ENCODE measurements at regions not wholly inside any gene's neighbourhood (a gene's known extent, or its start where the extent isn't known, plus 50 kb on each side); places are given as distances from the start of the nearest gene placed in this dataset.
"Not testable (repeated sequence)": the region's sequence is repeated elsewhere in the genome, so short reads cannot be mapped to it uniquely, and the experiment has no call there.

GRCh38 chr5:142522983-142523382 is 162.9 kb downstream of the FGF1 start:
- TF ChIP-seq CTCF (IDR thresholded peaks at IDR 0.05): no peak
- intact Hi-C loops (cut with micrococcal nuclease): no loop called here
- Mint-ChIP-seq H3K4me1 (peaks cover 10% of the 10 kb centered on the region), H3K4me3 (no peak overlapping the region), H3K27me3 (peaks cover 11% of the 10 kb centered on the region), H3K36me3 (ENCODE audit: low read depth) (no peaks in the 10 kb centered on the region), H3K27ac (no peak overlapping the region), H3K9me3 (no peaks in the 10 kb centered on the region)
- ATAC-seq (ENCODE audit: low read depth) (no peak), DNase-seq (no peak)
- ChIA-PET CTCF (no interaction called here), POLR2A (no interaction called here)

GRCh38 chr5:142521706-142522105 is 164.2 kb downstream of the FGF1 start:
- H3K27ac Mint-ChIP-seq: no peak overlapping the region
- intact Hi-C loops (cut with micrococcal nuclease): no loop called here
- H3K4me3 Mint-ChIP-seq: no peak overlapping the region
- H3K36me3 Mint-ChIP-seq (ENCODE audit: low read depth): peaks cover 2% of the 10 kb centered on the region
- peaks cover 4% of the 10 kb centered on the region for H3K9me3 Mint-ChIP-seq
- no peak for ATAC-seq (ENCODE audit: low read depth)
- ChIA-PET CTCF (no interaction called here), POLR2A (no interaction called here)
- no peak for TF ChIP-seq CTCF (IDR thresholded peaks at IDR 0.05)
- H3K4me1 Mint-ChIP-seq: no peaks in the 10 kb centered on the region
- H3K27me3 Mint-ChIP-seq: peaks cover 11% of the 10 kb centered on the region
- DNase-seq: no peak

GRCh38 chr5:142520885-142521284 is 165.0 kb downstream of the FGF1 start:
- intact Hi-C loops (cut with micrococcal nuclease): no loop called here

GRCh38 chr5:142519913-142520312 is 166.0 kb downstream of the FGF1 start:
- H3K27ac Mint-ChIP-seq; DNase-seq; intact Hi-C loops (cut with micrococcal nuclease); H3K9me3 Mint-ChIP-seq; POLR2A ChIA-PET; CTCF ChIA-PET; H3K4me1 Mint-ChIP-seq; H3K4me3 Mint-ChIP-seq; ATAC-seq (ENCODE audit: low read depth); H3K36me3 Mint-ChIP-seq (ENCODE audit: low read depth): not testable (repeated sequence)
- peaks cover 11% of the 10 kb centered on the region for H3K27me3 Mint-ChIP-seq

More at GRCh38 chr5:142520885-142521284, 165.0 kb downstream of the FGF1 start:
- DNase-seq (no peak), ATAC-seq (ENCODE audit: low read depth) (no peak)
- ChIA-PET CTCF (no interaction called here), POLR2A (no interaction called here)
- Mint-ChIP-seq H3K9me3 (peaks cover 10% of the 10 kb centered on the region), H3K36me3 (ENCODE audit: low read depth) (peaks cover 5% of the 10 kb centered on the region), H3K4me3 (no peak overlapping the region), H3K4me1 (no peaks in the 10 kb centered on the region), H3K27ac (no peak overlapping the region), H3K27me3 (peaks cover 11% of the 10 kb centered on the region)
- no peak for TF ChIP-seq CTCF (IDR thresholded peaks at IDR 0.05)

- H3K4me3 Mint-ChIP-seq: no peak overlapping the region
- peaks cover 9% of the 10 kb centered on the region for H3K27me3 Mint-ChIP-seq
- CTCF ChIA-PET: no interaction called here
- H3K36me3 Mint-ChIP-seq (ENCODE audit: low read depth): peaks cover 5% of the 10 kb centered on the region
- no peak overlapping the region for H3K27ac Mint-ChIP-seq
- no peaks in the 10 kb centered on the region for H3K4me1 Mint-ChIP-seq
- H3K9me3 Mint-ChIP-seq: peaks cover 10% of the 10 kb centered on the region
- TF ChIP-seq CTCF (IDR thresholded peaks at IDR 0.05): no peak
- intact Hi-C loops (cut with micrococcal nuclease): no loop called here
- POLR2A ChIA-PET: no interaction called here
- DNase-seq (no peak), ATAC-seq (ENCODE audit: low read depth) (no peak)
Observed at GRCh38 chr5:142517840-142518239, 168.1 kb downstream of the FGF1 start.

- Mint-ChIP-seq H3K27ac (no peak overlapping the region), H3K4me3 (no peak overlapping the region), H3K27me3 (peaks cover 8% of the 10 kb centered on the region), H3K9me3 (peaks cover 10% of the 10 kb centered on the region), H3K4me1 (no peaks in the 10 kb centered on the region), H3K36me3 (ENCODE audit: low read depth) (peaks cover 5% of the 10 kb centered on the region)
- POLR2A ChIA-PET: no interaction called here
- no peak for DNase-seq
- TF ChIP-seq CTCF (IDR thresholded peaks at IDR 0.05): no peak
- CTCF ChIA-PET: no interaction called here
- ATAC-seq (ENCODE audit: low read depth): no peak
- intact Hi-C loops (cut with micrococcal nuclease): no loop called here
Observed at GRCh38 chr5:142516732-142517131, 169.2 kb downstream of the FGF1 start.

Measured in activated B cell treated with CpG ODN at 0.5 μM for 24 hours (primary cell).